HEK293T (cell line): ENCODE measurements at regions not wholly inside any gene's neighbourhood (a gene's known extent, or its start where the extent isn't known, plus 50 kb on each side); places are given as distances from the start of the nearest gene placed in this dataset.

Experiments
- CTCF ChIA-PET: fragments of 350-600 bp; formaldehyde crosslinking; extraction: SDS; loops from one replicate; lab custom pipeline; 2021; ENCODE audit warnings: antibody characterized with exemption, inconsistent platforms; lab: Yijun Ruan, JAX
- POLR2A ChIA-PET: fragments of 350-600 bp; formaldehyde crosslinking; extraction: SDS; loops from one replicate; lab custom pipeline; 2020; ENCODE audit warnings: antibody characterized with exemption, inconsistent platforms; lab: Yijun Ruan, JAX
- DNase-seq: peaks from one replicate; pipeline ENCODE4 v3.0.0; 2012; ENCODE audit warnings: mixed read lengths; ENCODE audit errors: extremely low spot score
- ARNT ChIP-seq: fragments of 450-650 bp; IDR thresholded peaks from 2 replicates; pipeline ENCODE4 v1.6.1; 2017; ENCODE audit warnings: mild to moderate bottlenecking
- BHLHE40 ChIP-seq: fragments of 450-650 bp; IDR thresholded peaks from 2 replicates; pipeline ENCODE4 v1.6.1; 2016; ENCODE audit warnings: mild to moderate bottlenecking, moderate library complexity, borderline replicate concordance
- CTBP1 ChIP-seq: fragments of 450-650 bp; IDR thresholded peaks from 2 replicates; pipeline ENCODE4 v1.6.1; 2016; ENCODE audit warnings: borderline replicate concordance
- ELF4 ChIP-seq: fragments of 450-650 bp; IDR thresholded peaks from 2 replicates; pipeline ENCODE4 v1.6.1; 2017; ENCODE audit warnings: antibody characterized with exemption
- FOXA1 ChIP-seq: fragments of 450-650 bp; IDR thresholded peaks from 2 replicates; pipeline ENCODE4 v1.6.1; 2016; ENCODE audit warnings: mild to moderate bottlenecking
- FOXK2 ChIP-seq: fragments of 450-650 bp; IDR thresholded peaks from 2 replicates; pipeline ENCODE4 v1.6.1; 2016; ENCODE audit warnings: mild to moderate bottlenecking
- FOXM1 ChIP-seq: fragments of 450-650 bp; IDR thresholded peaks from 2 replicates; pipeline ENCODE4 v1.6.1; 2017; ENCODE audit warnings: mild to moderate bottlenecking, borderline replicate concordance
- HDGF ChIP-seq: fragments of 450-650 bp; IDR thresholded peaks from 2 replicates; pipeline ENCODE4 v1.6.1; 2017; ENCODE audit warnings: antibody characterized with exemption, borderline replicate concordance
- L3MBTL2 ChIP-seq: fragments of 450-650 bp; conservative IDR thresholded peaks from 2 replicates; pipeline ENCODE4 v1.6.1; 2016; ENCODE audit warnings: mild to moderate bottlenecking
- LEF1 ChIP-seq: fragments of 450-650 bp; IDR thresholded peaks from 2 replicates; pipeline ENCODE4 v1.6.1; 2017; ENCODE audit warnings: mild to moderate bottlenecking, borderline replicate concordance
- NFRKB ChIP-seq: fragments of 450-650 bp; IDR thresholded peaks from 2 replicates; pipeline ENCODE4 v1.6.1; 2016; ENCODE audit warnings: mild to moderate bottlenecking, moderate library complexity
- PKNOX1 ChIP-seq: fragments of 450-650 bp; IDR thresholded peaks from 2 replicates; pipeline ENCODE4 v1.6.1; 2016
- SP1 ChIP-seq: fragments of 450-650 bp; IDR thresholded peaks from 2 replicates; pipeline ENCODE4 v1.6.1; 2017
- SUZ12 ChIP-seq: fragments of 450-650 bp; IDR thresholded peaks from 2 replicates; pipeline ENCODE4 v1.6.1; 2016; ENCODE audit warnings: mild to moderate bottlenecking
- TARDBP ChIP-seq: fragments of 450-650 bp; IDR thresholded peaks from 2 replicates; pipeline ENCODE4 v1.6.1; 2016
- ZNF384 ChIP-seq: fragments of 450-650 bp; IDR thresholded peaks from 2 replicates; pipeline ENCODE4 v1.6.1; 2016

- no peak for TF ChIP-seq LEF1
- no peak for TF ChIP-seq FOXM1
- no peak for TF ChIP-seq FOXK2
- TF ChIP-seq SUZ12 = no peak
- TF ChIP-seq ARNT = no peak
- CTCF ChIA-PET = no interaction called here
- DNase-seq = no peak
- POLR2A ChIA-PET = no interaction called here
These were observed 84.7 kb downstream of the CASP12 start for GRCh38 chr11:104813532-104813931.

GRCh38 chr11:104812103-104812788 lies 86.0 kb downstream of the CASP12 start:
- DNase-seq = no peak
- CTCF ChIA-PET = no interaction called here
- POLR2A ChIA-PET = no interaction called here
- no peak for TF ChIP-seq TARDBP
- TF ChIP-seq FOXK2 = no peak

- TF ChIP-seq FOXA1 (no peak), SP1 (no peak), PKNOX1 (no peak), HDGF (no peak), BHLHE40 (no peak), SUZ12 (no peak), NFRKB (no peak), ARNT (no peak), FOXK2 (no peak), TARDBP (no peak), CTBP1 (no peak), L3MBTL2 (no peak)
- DNase-seq = no peak
- POLR2A ChIA-PET = no interaction called here
- CTCF ChIA-PET = no interaction called here
These were observed 94.5 kb downstream of the CASP12 start for GRCh38 chr11:104803776-104804175.

GRCh38 chr11:104799251-104799650 lies 99.0 kb downstream of the CASP12 start:
- POLR2A ChIA-PET = no interaction called here
- CTCF ChIA-PET = no interaction called here
- no peak for DNase-seq
- TF ChIP-seq ELF4 (no peak), SUZ12 (no peak), HDGF (no peak), TARDBP (no peak), FOXA1 (no peak), ARNT (no peak), ZNF384 (no peak), CTBP1 (no peak), LEF1 (no peak), NFRKB (no peak), FOXK2 (no peak), PKNOX1 (no peak)

GRCh38 chr11:104798789-104799188 lies 99.5 kb downstream of the CASP12 start:
- ChIA-PET CTCF (no interaction called here), POLR2A (no interaction called here)
- TF ChIP-seq SUZ12 = no peak
- DNase-seq = no peak

GRCh38 chr11:104796301-104796700 lies 102.0 kb downstream of the CASP12 start:
- CTCF ChIA-PET = no interaction called here
- DNase-seq = no peak
- TF ChIP-seq CTBP1 = no peak
- no peak for TF ChIP-seq HDGF
- no peak for TF ChIP-seq TARDBP
- TF ChIP-seq LEF1 = no peak
- TF ChIP-seq PKNOX1 = no peak
- POLR2A ChIA-PET = no interaction called here

- no peak for DNase-seq
- ChIA-PET CTCF (no interaction called here), POLR2A (no interaction called here)
- no peak for TF ChIP-seq L3MBTL2
- TF ChIP-seq ARNT = no peak
These were observed 102.6 kb downstream of the CASP12 start for GRCh38 chr11:104795501-104796213.
